Fibroblast of the aortic adventitia (primary cell): ENCODE measurements at regions not wholly inside any gene's neighbourhood (a gene's known extent, or its start where the extent isn't known, plus 50 kb on each side); places are given as distances from the start of the nearest gene placed in this dataset.

Experiments
- DNase-seq: peaks from one replicate; pipeline ENCODE4 v3.0.0-alpha.2; 2010; ENCODE audit warnings: low read depth
- H3K4me3 ChIP-seq: 2 replicates; pipeline ENCODE4 v1.5.1; 2011; ENCODE audit warnings: low read depth, mild to moderate bottlenecking, control low read depth, low read length, moderate library complexity
- TF ChIP-seq, protein P1 (sequence below): IDR thresholded peaks from 2 replicates; pipeline ENCODE4 v1.5.1; 2011; ENCODE audit warnings: mild to moderate bottlenecking, low read length, control low read depth, inconsistent platforms; ENCODE audit not compliant: insufficient read depth

- no peak overlapping the region for H3K4me3 ChIP-seq
- no peak for DNase-seq
- TF ChIP-seq, protein P1, sequence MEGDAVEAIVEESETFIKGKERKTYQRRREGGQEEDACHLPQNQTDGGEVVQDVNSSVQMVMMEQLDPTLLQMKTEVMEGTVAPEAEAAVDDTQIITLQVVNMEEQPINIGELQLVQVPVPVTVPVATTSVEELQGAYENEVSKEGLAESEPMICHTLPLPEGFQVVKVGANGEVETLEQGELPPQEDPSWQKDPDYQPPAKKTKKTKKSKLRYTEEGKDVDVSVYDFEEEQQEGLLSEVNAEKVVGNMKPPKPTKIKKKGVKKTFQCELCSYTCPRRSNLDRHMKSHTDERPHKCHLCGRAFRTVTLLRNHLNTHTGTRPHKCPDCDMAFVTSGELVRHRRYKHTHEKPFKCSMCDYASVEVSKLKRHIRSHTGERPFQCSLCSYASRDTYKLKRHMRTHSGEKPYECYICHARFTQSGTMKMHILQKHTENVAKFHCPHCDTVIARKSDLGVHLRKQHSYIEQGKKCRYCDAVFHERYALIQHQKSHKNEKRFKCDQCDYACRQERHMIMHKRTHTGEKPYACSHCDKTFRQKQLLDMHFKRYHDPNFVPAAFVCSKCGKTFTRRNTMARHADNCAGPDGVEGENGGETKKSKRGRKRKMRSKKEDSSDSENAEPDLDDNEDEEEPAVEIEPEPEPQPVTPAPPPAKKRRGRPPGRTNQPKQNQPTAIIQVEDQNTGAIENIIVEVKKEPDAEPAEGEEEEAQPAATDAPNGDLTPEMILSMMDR, result no peak
Measured at GRCh38 chr10:63717027-63717715, 196.0 kb downstream of the REEP3 start.

DNA sequence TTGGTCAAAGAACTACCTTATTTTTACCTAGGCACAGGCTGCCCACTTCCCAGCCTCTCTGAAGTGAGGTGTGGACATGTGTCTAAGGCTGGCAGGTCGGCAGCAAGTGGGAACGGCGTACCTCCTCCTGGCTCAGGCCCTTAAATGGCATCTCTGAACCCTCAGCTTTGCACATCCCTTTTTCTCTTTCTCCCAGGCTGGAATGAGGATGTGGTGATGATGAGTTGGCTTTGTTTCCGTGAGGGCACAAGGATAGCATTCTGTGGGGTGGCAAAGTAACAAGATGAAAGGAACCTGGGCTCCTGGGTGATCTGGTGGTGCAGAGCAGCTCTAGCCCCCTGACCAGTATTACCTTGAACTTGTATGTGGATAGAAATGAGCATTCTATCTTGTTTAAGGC, 196.8 kb downstream of the REEP3 start:
- no peak for DNase-seq
- TF ChIP-seq, protein P1, result no peak

GRCh38 chr10:63718421-63718820, 197.2 kb downstream of the REEP3 start:
- H3K4me3 ChIP-seq, result no peak overlapping the region
- DNase-seq, result no peak
- TF ChIP-seq, protein P1, result no peak

More for the DNA sequence above, 196.8 kb downstream of the REEP3 start:
- no peak overlapping the region for H3K4me3 ChIP-seq

DNA sequence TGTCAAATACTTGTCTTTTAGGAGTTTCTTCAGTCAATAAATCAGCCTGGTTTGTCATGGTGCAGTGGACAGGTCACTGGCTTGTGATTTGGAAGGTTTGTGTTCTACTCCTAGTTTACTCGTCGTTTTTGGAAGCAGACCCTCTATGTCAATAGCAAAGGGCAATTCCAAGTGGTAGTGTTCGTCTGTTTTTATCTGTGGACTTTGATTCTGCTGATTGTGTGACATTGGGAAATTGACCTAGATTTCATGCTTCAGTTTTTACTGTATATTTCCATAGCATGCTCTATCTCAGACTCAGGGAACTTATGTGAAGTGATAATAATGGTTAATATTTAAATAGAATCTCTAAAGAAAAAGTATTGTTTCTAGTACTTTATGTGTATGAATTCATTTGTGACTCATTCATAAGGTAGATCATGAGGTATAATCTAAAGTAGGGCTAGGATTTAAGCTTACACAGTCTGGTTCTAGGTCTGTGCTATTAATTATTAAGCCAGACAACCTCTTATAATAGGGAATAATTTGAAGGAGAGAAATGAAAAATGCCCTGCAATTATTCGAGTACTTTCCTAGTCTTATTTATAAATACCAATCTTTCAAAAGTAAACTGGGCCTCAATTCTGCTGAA, 198.1 kb downstream of the REEP3 start:
- TF ChIP-seq, protein P1, result no peak
- no peak overlapping the region for H3K4me3 ChIP-seq
- no peak for DNase-seq

- TF ChIP-seq, protein P1, result peak; percentile 95
- H3K4me3 ChIP-seq, result no peak overlapping the region
- DNase-seq, result peak; percentile 62
Measured at GRCh38 chr10:63720072-63720537, 198.9 kb downstream of the REEP3 start.

DNA sequence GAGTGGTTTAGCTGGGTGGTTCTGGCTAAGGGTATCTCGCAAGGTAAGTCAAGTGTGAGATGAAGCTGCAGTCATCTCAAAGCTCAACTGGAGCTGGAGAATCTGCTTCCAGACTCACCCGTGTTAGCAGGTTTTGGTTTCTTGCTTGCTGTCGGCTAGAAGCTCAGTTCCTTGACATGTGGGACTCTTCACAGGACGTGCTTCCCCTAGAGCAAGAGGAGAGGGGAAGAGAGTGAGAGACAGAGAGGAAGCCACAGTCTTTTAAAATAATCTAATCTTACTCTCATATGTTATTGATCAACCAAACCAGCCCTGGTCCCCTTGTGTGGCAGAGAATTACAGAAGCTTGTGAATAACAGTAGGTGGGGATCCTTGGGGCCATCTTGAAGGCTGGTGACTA, 199.5 kb downstream of the REEP3 start:
- no peak overlapping the region for H3K4me3 ChIP-seq
- TF ChIP-seq, protein P1, result no peak
- DNase-seq, result no peak
